NCI-H128 (cell line): ENCODE measurements at regions not wholly inside any gene's neighbourhood (a gene's known extent, or its start where the extent isn't known, plus 50 kb on each side); places are given as distances from the start of the nearest gene placed in this dataset.
"Not testable (repeated sequence)": the region's sequence is repeated elsewhere in the genome, so short reads cannot be mapped to it uniquely, and the experiment has no call there.

Source experiments
- DNase-seq: peaks from one replicate; lab custom pipeline; 2025; ENCODE audit not compliant: unreplicated experiment; lab: John Stamatoyannopoulos, UW

GRCh38 chr3:13139471-13140065 is 66.3 kb upstream of the IQSEC1 start:
- no peak for DNase-seq

GRCh38 chr3:13138833-13139145 is 65.6 kb upstream of the IQSEC1 start:
- no peak for DNase-seq

GRCh38 chr3:13137941-13138832 is 65.0 kb upstream of the IQSEC1 start:
- no peak for DNase-seq

GRCh38 chr3:13136848-13137247 is 63.6 kb upstream of the IQSEC1 start:
- DNase-seq = not testable (repeated sequence)

- no peak for DNase-seq
These were observed 63.2 kb upstream of the IQSEC1 start for GRCh38 chr3:13136426-13136825.

- no peak for DNase-seq
These were observed 62.6 kb upstream of the IQSEC1 start for GRCh38 chr3:13135811-13136321.

- no peak for DNase-seq
These were observed 62.1 kb upstream of the IQSEC1 start for GRCh38 chr3:13135251-13135810.

GRCh38 chr3:13134879-13135206 is 61.6 kb upstream of the IQSEC1 start:
- no peak for DNase-seq

GRCh38 chr3:13134166-13134878 is 61.1 kb upstream of the IQSEC1 start:
- no peak for DNase-seq

GRCh38 chr3:13133471-13133981 is 60.3 kb upstream of the IQSEC1 start:
- DNase-seq = no peak

- no peak for DNase-seq
These were observed 59.6 kb upstream of the IQSEC1 start for GRCh38 chr3:13132731-13133410.

GRCh38 chr3:13132281-13132680 is 59.1 kb upstream of the IQSEC1 start:
- DNase-seq = no peak

- no peak for DNase-seq
These were observed 57.4 kb upstream of the IQSEC1 start for GRCh38 chr3:13130464-13131193.

GRCh38 chr3:13125092-13126015 is 52.1 kb upstream of the IQSEC1 start:
- no peak for DNase-seq

- no peak for DNase-seq
These were observed 51.4 kb upstream of the IQSEC1 start for GRCh38 chr3:13124631-13125030.

- no peak for DNase-seq
These were observed 50.5 kb upstream of the IQSEC1 start for GRCh38 chr3:13123765-13124164.

- no peak for DNase-seq
These were observed 49.9 kb upstream of the IQSEC1 start for GRCh38 chr3:13123013-13123654.
